ENCODE measurements at regions not wholly inside any gene's neighbourhood (a gene's known extent, or its start where the extent isn't known, plus 50 kb on each side); places are given as distances from the start of the nearest gene placed in this dataset.
"Not testable (repeated sequence)": the region's sequence is repeated elsewhere in the genome, so short reads cannot be mapped to it uniquely, and the experiment has no call there.

DNA sequence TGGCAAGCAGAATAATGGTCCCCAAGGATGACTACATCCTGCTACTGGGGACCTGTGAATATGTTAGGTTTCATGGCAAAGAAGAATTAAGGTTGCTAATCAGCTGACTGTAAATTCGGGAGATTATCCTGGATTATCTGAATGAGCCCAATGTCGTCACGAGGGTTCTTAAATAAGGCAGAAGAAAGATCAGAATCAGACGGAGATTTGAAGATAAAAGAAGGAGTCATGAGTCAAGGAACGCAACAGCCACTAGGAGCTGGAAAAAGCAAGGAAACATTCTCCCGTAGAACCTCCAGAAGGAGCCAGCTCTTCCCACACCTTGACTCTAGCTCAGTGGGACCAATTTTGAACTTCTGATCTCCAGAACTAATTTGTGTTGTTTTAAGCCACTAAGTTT lies 82.9 kb upstream of the APBB1IP start:
- no peak for DNase-seq (ENCODE audit: low spot score)

DNA sequence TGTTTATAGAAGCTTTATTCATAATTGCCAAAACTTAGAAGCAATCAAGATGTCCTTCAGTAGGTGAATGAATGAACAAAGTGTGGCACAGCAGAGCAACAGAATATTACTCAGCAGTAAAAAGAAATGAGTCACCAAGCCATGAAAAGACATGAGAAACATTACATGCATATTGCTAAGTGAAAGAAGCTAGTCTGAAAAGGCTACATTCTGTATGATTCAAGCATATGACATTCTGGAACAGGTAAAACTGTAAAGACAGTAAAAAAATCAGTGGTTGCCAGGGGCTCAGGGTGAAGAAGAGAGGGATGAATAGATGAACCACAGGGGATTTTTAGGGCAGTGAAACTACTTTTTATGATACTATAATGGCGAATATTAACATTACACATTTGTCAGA lies 80.9 kb upstream of the APBB1IP start:
- no peak for DNase-seq (ENCODE audit: low spot score)

DNA sequence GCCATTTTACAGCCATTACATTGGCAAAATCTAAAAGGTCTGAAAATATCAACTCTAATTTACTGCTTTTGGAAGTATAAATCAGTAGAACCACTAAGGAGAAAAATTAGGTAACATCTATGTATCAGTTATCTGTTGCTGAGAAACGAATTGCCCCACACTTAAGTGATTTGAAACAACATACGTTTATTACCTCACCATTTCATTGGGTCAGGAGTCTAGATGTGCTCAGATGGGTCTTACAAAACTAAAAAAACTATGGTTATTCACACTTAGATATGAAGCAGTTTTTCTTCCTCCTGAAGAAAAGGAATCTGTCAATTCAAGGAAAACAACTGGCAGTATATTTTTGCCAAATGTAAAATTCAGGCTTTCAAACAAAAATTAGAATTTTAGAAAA lies 80.1 kb upstream of the APBB1IP start:
- DNase-seq (ENCODE audit: low spot score), result no peak

DNA sequence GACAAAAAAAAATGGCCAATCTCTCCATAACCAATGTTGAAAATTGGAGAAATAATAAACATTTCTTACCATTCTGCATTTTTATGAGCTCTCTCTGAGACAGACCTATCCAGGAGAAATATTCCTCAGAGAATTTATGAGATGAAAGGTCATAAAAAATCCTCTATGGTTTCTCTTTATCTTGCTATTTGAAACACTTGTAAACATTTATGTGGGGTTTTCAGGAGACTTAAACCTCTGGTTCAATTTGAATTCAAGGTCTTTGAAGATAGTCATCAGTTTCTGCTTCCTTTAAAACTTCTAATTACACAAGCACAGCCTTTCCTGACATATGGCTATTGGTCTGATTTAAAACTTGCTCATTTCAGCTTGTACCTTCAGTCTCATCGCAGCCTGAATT lies 78.5 kb upstream of the APBB1IP start:
- no peak for DNase-seq (ENCODE audit: low spot score)

DNA sequence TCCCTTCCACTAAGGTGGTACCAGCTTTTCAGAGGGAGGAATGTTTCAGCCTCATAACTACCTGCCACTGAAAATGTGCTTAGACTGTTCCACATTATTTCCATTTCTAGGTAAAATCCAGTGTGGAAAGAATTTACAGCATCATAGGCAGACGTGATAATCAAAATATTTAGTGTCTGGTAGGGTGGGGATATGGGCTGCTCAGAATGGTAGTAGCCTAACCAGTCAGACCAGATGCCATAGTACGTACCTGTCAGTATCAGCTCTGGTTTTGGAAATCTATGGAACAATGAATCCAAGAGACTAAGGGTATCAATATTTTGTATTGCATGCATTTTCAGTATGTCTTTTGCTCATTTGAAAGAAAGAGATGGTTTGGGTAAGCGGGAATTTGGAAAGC lies 76.8 kb upstream of the APBB1IP start:
- no peak for DNase-seq (ENCODE audit: low spot score)

DNA sequence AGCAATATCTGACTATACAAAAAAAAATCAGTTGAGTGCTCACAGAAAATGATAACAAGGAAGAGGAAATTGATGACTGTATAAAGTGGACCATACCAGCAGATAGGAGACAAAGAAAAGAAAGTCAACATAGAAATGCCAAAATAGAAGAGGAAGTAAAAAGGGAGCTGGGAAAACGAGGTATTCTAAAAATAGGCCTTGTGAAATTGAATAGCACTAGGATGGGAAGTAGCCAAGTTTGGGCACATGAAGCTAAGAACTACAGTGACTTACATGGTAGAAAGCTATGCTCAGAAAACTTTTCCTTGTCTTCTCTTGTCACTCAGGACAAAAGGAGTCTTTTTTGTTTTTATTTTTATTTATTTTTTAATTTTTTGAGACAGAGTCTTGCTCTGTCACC lies 76.2 kb upstream of the APBB1IP start:
- no peak for DNase-seq (ENCODE audit: low spot score)

DNA sequence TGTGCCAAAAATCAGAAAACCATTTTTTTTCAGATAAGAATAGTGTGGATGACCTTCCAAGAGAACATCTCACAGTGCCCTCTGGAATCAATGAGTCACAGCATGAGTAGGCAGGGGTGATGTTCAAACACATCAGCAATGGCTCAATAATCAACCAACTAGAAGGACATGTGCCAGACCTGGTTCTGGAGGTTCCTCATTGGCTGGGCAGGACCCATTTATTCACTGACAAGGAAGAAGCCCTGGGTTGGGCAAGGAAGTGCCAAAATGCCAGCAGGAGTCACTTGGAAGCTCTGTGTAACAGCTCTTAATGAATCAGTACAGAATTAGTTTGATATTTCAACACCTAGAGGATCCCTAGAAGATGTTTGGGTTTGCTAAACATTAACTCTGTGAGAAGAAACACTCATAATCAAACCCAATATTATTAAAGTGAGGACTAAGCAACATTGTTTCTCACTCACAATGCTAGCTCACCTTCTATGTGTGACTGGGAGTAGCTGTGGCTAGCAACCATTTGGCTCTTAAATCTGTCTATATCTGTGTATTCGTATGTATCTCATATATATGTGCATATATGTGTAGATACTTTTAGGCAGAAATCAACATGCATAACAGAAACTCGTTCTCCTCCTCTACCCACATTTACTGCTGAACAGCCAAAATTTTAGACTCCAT lies 72.3 kb upstream of the APBB1IP start:
- DNase-seq (ENCODE audit: low spot score), result no peak

DNA sequence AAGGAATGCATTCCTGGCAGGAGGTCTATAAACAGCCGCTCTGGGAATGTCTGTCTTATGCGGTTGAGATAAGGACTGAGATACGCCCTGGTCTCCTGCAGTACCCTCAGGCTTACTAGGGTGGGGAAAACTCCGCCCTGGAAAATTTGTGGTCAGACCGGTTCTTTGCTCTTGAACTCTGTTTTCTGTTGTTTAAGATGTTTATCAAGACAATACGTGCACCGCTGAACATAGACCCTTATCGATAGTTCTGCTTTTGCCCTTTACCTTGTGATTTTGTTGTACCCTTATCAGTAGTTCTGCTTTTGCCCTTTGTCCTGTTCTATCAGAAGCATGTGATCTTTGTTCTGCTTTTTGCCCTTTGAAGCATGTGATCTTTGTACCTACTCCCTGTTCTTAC lies 71.1 kb upstream of the APBB1IP start:
- not testable (repeated sequence) for DNase-seq (ENCODE audit: low spot score)

DNA sequence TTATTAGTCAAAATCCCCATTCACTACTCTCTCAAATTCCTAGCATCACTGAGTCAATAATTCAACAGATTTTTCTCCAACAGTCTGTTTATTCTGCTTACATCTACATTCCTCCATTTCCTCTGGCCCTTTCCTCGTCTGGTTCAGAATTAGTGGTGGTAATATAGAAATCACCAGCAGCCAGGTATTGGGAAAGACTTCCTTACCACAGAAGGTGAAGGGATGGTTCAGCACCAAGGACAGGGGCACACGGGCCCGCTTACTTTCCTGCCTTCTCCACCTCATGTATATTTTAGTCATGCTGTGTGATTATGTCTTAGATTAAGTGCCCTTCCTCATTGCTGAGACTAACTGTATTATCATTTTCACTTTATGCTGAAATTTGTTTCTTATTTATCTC lies 70.4 kb upstream of the APBB1IP start:
- DNase-seq (ENCODE audit: low spot score), result peak; percentile 52

DNA sequence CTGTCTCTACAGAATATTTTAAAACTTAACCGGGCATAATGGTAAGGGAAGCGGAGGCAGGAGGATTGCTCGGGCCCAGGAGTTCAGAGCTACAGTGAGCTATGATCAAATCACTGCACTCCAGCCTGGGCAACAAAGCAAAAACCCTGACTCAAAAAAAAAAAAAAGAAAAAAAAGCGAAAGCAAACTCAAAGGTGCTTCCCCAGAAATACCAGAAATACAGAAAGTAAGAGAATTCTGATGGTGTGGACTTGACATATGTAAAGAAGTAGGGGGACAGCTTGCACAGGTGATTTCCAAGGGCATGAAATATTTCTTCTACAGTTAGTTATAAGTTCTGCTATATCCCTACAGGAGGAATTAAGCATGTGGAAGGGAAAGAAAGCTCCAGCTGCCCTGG lies 69.7 kb upstream of the APBB1IP start:
- no peak for DNase-seq (ENCODE audit: low spot score)

DNA sequence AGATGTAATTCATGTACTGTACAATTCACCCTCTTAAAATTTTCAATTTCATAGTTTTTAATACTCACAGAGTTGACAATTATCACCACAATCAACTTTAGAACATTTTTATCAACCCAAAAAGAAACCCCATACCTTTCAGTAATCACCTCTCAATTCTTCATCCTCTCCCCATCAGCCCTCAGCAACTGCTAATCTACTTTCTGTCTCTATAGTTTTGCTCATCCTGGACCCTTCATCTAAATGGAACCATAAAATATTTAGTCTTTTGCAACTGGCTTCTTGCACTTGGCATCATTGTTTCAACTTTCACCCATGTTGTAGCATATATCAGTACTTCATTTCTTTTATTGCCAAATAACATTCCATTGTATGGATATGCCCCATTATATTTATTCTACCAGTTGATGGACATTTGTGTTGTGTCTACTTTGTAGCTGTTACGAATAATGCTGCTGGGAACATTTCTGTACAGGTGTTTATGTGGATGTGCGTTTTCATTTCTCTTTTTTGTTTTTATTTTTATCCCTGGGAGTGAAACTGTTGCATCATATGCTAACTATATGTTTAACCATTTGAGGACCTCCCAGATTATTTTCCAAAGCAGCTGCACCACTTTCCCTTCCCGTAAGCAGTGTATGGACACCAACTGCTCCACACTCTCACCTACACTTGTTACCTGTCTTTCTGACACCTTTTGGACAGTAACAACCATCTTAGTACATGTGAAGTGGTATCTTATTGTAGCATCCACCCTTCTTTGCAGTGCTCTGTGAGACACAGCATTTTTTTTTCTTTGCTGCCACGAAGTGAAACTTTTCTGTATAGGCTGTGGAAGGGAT lies 65.4 kb upstream of the APBB1IP start:
- DNase-seq (ENCODE audit: low spot score), result no peak

DNA sequence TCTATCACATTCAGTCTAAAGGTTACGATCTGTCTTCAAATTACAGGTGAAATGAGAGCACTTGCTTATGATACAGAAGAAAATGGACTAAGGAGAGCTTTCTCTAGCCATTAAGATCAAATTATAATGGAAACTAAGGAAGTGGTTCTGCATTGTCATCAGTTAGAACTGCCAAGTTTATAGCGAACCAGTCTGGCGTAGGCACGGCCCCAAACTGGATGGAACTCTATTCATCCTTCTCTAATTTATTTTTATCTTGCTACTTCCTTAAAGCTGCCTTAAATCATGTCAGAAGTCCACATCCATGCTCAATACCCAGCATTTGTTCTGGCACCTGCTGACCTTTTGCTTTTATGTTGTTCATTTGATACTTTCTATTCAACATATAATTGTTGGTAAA lies 63.7 kb upstream of the APBB1IP start:
- DNase-seq (ENCODE audit: low spot score), result no peak

DNA sequence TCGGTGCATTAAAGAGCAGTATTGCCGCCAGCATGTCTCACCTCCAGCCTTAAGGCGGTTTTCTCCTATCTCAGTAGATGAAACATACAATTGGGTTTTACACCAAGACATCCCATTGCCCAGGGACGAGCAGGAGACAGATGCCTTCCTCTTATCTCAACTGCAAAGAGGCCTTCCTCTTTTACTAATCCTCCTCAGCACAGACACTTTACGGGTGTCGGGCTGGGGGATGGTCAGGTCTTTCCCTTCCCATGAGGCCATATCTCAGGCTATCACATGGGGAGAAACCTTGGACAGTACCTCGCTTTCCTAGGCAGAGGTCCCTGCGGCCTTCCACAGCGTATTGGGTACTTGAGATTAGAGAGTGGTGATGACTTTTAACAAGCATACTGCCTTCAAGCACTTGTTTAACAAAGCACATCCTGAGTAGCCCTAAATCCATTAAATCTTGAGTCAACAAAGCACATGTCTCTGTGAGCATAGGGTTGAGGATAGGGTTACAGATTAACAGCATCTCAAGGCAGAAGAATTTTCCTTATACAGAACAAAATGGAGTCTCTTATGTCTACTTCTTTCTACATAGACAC lies 60.8 kb upstream of the APBB1IP start:
- not testable (repeated sequence) for DNase-seq (ENCODE audit: low spot score)

DNA sequence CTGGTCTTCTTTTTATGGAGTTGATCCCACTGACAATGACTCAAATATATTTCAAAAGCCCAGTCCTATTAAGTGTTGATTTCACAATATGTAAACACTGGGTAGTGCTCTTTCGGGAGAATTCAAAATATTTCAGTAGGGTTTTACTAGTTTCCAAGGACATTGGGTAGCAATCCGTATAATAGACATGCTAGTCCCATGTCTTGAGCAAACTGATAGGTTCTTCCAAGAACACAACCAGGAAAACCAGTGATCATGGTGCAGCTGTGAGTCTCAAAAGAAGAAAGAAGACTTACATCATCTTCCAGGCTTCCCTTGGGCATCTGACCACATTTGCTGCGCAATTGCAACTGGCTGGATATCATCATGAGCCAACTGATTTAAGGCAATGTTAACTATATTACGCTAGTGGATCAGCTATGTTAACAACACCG lies 59.3 kb upstream of the APBB1IP start:
- no peak for DNase-seq (ENCODE audit: low spot score)

DNA sequence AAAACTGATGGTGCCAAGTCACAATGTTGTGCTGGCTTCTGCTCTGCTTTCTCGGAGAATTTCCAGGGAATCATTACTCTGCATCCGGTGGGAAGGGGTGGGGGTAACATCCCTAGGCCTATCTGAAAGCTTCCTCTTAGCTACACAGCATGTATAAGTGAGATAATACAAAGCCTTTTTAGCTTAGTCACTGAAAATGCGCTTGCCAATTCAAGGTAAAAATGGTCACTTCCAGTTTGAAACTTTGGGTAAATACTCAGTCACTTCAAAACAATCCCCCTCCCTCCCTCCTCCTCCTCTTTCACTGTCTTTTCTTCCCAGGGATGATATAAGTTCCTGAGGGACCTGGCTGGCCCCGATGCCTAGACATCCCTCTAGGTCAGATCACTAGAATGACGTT lies 57.3 kb upstream of the APBB1IP start:
- DNase-seq (ENCODE audit: low spot score), result no peak

DNA sequence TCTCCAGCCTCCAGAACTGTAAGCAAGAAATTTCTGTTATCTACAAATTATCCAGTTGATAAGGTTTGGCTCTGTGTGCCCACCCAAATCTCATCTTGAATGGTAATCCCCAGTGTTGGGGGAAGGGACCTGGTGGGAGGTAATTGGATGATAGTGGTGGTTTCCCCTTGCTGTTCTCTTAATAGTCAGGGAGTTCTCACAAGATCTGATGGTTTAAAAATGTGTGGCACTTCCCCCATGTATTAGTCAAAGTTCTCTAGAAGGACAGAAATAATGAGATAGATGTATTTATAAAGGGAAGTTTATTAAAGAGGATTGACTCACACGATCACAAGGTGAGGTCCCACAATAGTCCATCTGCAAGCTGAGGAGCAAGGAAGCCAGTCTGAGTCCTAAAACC lies 56.2 kb upstream of the APBB1IP start:
- no peak for DNase-seq (ENCODE audit: low spot score)

DNA sequence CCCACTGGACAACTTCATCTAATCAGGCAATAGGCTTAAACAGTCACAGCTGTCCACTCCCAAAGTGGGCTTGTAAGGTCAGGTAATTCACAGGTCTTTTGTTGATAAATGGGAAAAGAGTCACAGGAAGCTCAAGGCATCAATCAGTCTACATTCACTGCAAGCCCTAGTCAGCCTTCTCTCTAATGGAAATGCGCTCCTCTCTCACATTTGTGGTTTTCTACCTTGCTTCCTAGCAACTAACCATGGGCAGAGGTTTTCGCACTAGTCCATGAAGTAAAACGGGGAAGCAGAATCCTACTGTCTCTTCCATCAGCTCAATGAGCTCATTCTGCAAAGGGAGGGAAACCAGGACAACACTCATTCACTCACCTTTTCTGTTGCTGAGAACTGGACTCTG lies 53.5 kb upstream of the APBB1IP start:
- DNase-seq (ENCODE audit: low spot score), result no peak

DNA sequence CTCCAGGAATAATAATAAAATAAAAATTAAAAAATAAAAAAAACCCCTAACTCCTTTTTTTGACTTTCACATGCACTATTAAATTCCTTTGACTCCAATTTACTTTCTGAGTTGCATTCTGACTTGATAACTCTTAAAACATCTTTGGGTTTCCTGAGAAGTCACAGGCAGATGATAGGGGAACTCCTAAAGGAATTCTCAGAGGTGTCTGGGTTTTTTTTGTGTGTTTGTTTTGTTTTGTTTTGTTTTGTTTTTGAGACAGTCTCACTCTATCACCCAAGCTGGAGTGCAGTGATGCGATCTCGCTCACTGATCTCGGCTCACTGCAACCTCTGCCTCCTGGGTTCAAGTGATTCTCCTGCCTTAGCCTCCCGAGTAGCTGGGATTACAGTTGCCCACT lies 52.7 kb upstream of the APBB1IP start:
- DNase-seq (ENCODE audit: low spot score), result no peak

DNA sequence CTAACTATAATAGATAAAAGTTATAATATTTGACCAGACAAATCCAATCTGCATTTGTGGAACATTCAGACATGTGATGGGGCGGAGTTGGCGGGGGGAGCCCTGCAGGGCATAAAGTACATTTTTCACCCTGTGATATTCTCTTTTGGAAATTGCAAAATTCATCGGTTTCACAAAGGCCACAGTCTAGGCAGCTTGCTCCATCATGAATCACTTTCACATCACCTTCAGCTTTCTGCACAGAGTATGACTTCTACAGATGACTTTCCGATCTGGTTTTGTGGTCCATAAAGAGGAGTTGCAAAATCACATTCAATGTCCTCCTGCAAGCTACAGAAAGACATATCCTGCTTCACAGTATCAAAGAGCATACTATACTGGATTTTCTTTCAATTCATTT lies 51.4 kb upstream of the APBB1IP start:
- DNase-seq (ENCODE audit: low spot score), result no peak
